HEK293 (cell line): ENCODE measurements at regions not wholly inside any gene's neighbourhood (a gene's known extent, or its start where the extent isn't known, plus 50 kb on each side); places are given as distances from the start of the nearest gene placed in this dataset.

Experiments used
- CTCF ChIP-seq: fragments of 450-650 bp; formaldehyde crosslinking; IDR thresholded peaks from 2 replicates; pipeline ENCODE4 v1.5.1; 2016; ENCODE audit warnings: missing biosample characterization, missing genetic modification characterization
- KLF16 ChIP-seq: fragments of 450-650 bp; formaldehyde crosslinking; IDR thresholded peaks from 2 replicates; pipeline ENCODE4 v1.5.1; 2017; ENCODE audit warnings: missing biosample characterization, missing genetic modification characterization
- MEIS1 ChIP-seq: sonication (generic); formaldehyde crosslinking; IDR thresholded peaks from 2 replicates; pipeline ENCODE4 v1.8.1; 2022; ENCODE audit warnings: missing genetic modification reagents, mild to moderate bottlenecking, borderline replicate concordance
- PRDM1 ChIP-seq: fragments of 450-650 bp; formaldehyde crosslinking; IDR thresholded peaks from 2 replicates; pipeline ENCODE4; 2016; ENCODE audit warnings: missing biosample characterization, missing genetic modification characterization
- ZBTB21 ChIP-seq: fragments of 450-650 bp; formaldehyde crosslinking; IDR thresholded peaks from 2 replicates; pipeline ENCODE4 v1.5.1; 2017; ENCODE audit warnings: missing biosample characterization, missing genetic modification characterization
- ZFP69B ChIP-seq: fragments of 450-650 bp; formaldehyde crosslinking; IDR thresholded peaks from 2 replicates; pipeline ENCODE4 v1.5.1; 2016; ENCODE audit warnings: missing biosample characterization, missing genetic modification characterization
- ZNF169 ChIP-seq: fragments of 450-650 bp; formaldehyde crosslinking; IDR thresholded peaks from 2 replicates; pipeline ENCODE4 v1.5.1; 2016; ENCODE audit warnings: missing biosample characterization, missing genetic modification characterization
- ZNF23 ChIP-seq: fragments of 450-650 bp; formaldehyde crosslinking; IDR thresholded peaks from 2 replicates; pipeline ENCODE4 v1.5.1; 2016; ENCODE audit warnings: missing biosample characterization, missing genetic modification characterization, borderline replicate concordance
- ZNF274 ChIP-seq, 2 experiments: fragments of 200-500 bp in 1 of 2; fragments of 450-650 bp in 1 of 2; sonication (Bioruptor generic) in 1 of 2; formaldehyde crosslinking in 1 of 2; IDR thresholded peaks; 2 replicates each; pipeline versions ENCODE4 v1.5.1 to v1.6.1; 2014 to 2016; ENCODE audit warnings: borderline replicate concordance in 1 of 2, inconsistent platforms in 1 of 2, low read length in 1 of 2, missing biosample characterization in 1 of 2, missing genetic modification characterization in 1 of 2
- ZNF423 ChIP-seq: fragments of 450-650 bp; formaldehyde crosslinking; IDR thresholded peaks from 2 replicates; pipeline ENCODE4 v1.5.1; 2016; ENCODE audit warnings: missing biosample characterization, missing genetic modification characterization
- ZNF548 ChIP-seq: fragments of 450-650 bp; formaldehyde crosslinking; IDR thresholded peaks from 2 replicates; pipeline ENCODE4 v1.5.1; 2016; ENCODE audit warnings: missing biosample characterization, missing genetic modification characterization
- ZNF792 ChIP-seq: fragments of 450-650 bp; formaldehyde crosslinking; IDR thresholded peaks from 2 replicates; pipeline ENCODE4 v1.5.1; 2016; ENCODE audit warnings: missing biosample characterization, missing genetic modification characterization

DNA sequence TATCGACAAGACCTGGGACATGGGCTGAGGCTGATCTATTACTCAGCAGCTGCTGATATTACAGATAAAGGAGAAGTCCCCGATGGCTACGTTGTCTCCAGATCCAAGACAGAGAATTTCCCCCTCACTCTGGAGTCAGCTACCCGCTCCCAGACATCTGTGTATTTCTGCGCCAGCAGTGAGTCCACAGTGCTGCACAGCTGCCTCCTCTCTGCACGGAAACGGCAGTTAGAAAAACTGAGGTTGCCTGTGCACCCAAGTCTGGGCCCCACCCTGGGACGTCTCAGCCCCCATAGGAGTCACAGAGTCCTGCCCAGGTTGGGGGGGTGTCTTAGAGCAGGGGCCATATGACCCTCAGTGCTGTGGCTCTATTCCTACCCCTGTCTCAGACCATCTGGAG is 167.4 kb upstream of the PRSS58 start:
- TF ChIP-seq ZNF169 (tag by site-specific recombination) (no peak), MEIS1 (no peak), ZNF792 (tag by site-specific recombination) (no peak), ZNF423 (tag by site-specific recombination) (no peak), CTCF (tag by site-specific recombination) (no peak), KLF16 (tag by site-specific recombination) (no peak), ZNF274 (IDR thresholded peaks at IDR 0.05; ENCODE audit: low read length) (no peak), ZNF274 (tag by site-specific recombination; IDR thresholded peaks at IDR 0.05; ENCODE audit: borderline replicate concordance) (no peak), ZBTB21 (no peak), PRDM1 (no peak), ZNF23 (tag by site-specific recombination) (no peak), ZFP69B (tag by site-specific recombination) (no peak), ZNF548 (no peak)
